KMS-11 (cell line): ENCODE measurements at regions not wholly inside any gene's neighbourhood (a gene's known extent, or its start where the extent isn't known, plus 50 kb on each side); places are given as distances from the start of the nearest gene placed in this dataset.
"Not testable (repeated sequence)": the region's sequence is repeated elsewhere in the genome, so short reads cannot be mapped to it uniquely, and the experiment has no call there.

Experiments
- H2AFZ ChIP-seq: fragments of 200-600 bp; sonication (generic); 2 replicates; pipeline ENCODE4 v1.6.1; 2016; ENCODE audit warnings: antibody characterized with exemption, mixed run types, low read depth
- H3K27ac ChIP-seq: fragments of 200-600 bp; sonication (generic); 2 replicates; pipeline ENCODE4 v1.6.1; 2016; ENCODE audit warnings: mild to moderate bottlenecking, mixed run types
- H3K27me3 ChIP-seq: fragments of 200-600 bp; sonication (generic); 2 replicates; pipeline ENCODE4 v1.6.1; 2017; ENCODE audit warnings: mild to moderate bottlenecking, low read depth, mixed run types, moderate library complexity; ENCODE audit not compliant: insufficient read depth
- H3K36me3 ChIP-seq: fragments of 200-600 bp; sonication (generic); 2 replicates; pipeline ENCODE4 v1.6.1; 2017; ENCODE audit warnings: mild to moderate bottlenecking, mixed run types; ENCODE audit not compliant: insufficient read depth
- H3K4me1 ChIP-seq: fragments of 200-600 bp; sonication (generic); 2 replicates; pipeline ENCODE4 v1.6.1; 2016; ENCODE audit warnings: mild to moderate bottlenecking, low read depth, mixed run types; ENCODE audit not compliant: poor library complexity, severe bottlenecking
- H3K4me2 ChIP-seq: fragments of 200-600 bp; sonication (generic); 2 replicates; pipeline ENCODE4 v1.7.0; 2016; ENCODE audit warnings: mild to moderate bottlenecking, mixed run types
- H3K4me3 ChIP-seq: fragments of 200-600 bp; sonication (generic); IDR thresholded peaks from 2 replicates; pipeline ENCODE4 v1.6.1; 2017; ENCODE audit warnings: low read depth, low read length, mixed read lengths; ENCODE audit not compliant: insufficient read depth
- H3K79me2 ChIP-seq: fragments of 200-600 bp; sonication (generic); 2 replicates; pipeline ENCODE4 v1.6.1; 2016; ENCODE audit warnings: low read depth, mixed run types; ENCODE audit not compliant: insufficient read depth
- H3K9ac ChIP-seq: fragments of 200-600 bp; sonication (generic); 2 replicates; pipeline ENCODE4 v1.6.1; 2016; ENCODE audit warnings: mild to moderate bottlenecking, mixed run types
- H4K20me1 ChIP-seq: fragments of 200-600 bp; sonication (generic); 2 replicates; pipeline ENCODE4 v1.6.1; 2016; ENCODE audit warnings: mild to moderate bottlenecking, mixed run types; ENCODE audit not compliant: insufficient read depth
- TF ChIP-seq, protein P1 (sequence below): fragments of 200-600 bp; sonication (generic); conservative IDR thresholded peaks from 2 replicates; pipeline ENCODE4 v1.6.1; 2017; ENCODE audit warnings: low read depth, mild to moderate bottlenecking, antibody characterized with exemption, low read length, moderate library complexity, mixed read lengths

DNA sequence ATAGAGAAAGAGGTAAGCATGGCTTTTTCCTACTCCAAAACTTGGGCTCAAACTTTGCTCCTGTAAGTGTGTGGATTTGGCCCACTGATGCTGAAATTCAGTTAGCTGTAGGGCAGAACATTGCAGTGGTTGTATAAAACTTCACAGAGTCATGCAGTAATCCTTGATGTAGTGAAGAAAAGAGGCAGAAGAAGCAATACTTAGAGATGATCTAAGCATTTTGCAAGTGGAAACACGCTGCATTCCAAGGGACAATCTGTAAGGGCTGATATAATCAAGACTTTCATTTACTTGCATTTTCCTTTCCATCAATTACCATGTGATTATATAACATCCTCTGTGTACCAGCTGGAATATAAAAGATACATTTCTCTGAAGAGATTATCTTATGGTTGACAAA is 338.8 kb downstream of the DNAJB9 start:
- no peaks in the 10 kb centered on the region for H3K36me3 ChIP-seq
- H3K4me3 ChIP-seq: no peak overlapping the region
- H3K9ac ChIP-seq: no peak overlapping the region
- H2AFZ ChIP-seq: no peak overlapping the region
- H3K79me2 ChIP-seq: no peaks in the 10 kb centered on the region
- H4K20me1 ChIP-seq: no peaks in the 10 kb centered on the region
- H3K27ac ChIP-seq: no peak overlapping the region
- no peaks in the 10 kb centered on the region for H3K27me3 ChIP-seq
- TF ChIP-seq, protein P1, sequence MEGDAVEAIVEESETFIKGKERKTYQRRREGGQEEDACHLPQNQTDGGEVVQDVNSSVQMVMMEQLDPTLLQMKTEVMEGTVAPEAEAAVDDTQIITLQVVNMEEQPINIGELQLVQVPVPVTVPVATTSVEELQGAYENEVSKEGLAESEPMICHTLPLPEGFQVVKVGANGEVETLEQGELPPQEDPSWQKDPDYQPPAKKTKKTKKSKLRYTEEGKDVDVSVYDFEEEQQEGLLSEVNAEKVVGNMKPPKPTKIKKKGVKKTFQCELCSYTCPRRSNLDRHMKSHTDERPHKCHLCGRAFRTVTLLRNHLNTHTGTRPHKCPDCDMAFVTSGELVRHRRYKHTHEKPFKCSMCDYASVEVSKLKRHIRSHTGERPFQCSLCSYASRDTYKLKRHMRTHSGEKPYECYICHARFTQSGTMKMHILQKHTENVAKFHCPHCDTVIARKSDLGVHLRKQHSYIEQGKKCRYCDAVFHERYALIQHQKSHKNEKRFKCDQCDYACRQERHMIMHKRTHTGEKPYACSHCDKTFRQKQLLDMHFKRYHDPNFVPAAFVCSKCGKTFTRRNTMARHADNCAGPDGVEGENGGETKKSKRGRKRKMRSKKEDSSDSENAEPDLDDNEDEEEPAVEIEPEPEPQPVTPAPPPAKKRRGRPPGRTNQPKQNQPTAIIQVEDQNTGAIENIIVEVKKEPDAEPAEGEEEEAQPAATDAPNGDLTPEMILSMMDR: no peak
- no peak overlapping the region for H3K4me2 ChIP-seq
- H3K4me1 ChIP-seq: peaks cover 14% of the 10 kb centered on the region

DNA sequence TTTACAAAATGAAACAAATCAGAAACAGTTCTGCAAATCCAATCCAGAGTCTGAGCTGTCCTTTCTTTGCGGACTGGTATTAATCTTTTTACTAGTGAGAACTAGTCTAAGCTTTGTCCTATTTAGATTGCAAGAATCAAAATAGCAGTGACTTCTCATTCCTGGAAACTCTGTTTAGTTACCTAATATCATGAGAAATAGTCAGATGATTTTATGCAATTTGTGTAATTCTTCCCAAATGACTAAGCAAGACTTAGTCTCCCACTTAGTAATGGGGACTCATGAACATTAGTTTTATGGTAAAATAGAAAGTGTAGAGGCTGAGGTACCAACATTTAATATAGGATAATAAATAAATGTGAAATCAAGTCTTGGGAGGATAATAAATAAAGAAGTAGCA is 341.3 kb downstream of the DNAJB9 start:
- Histone ChIP-seq H3K36me3 (no peaks in the 10 kb centered on the region), H3K9ac (no peak overlapping the region), H3K4me2 (no peak overlapping the region), H3K27ac (no peak overlapping the region), H3K4me1 (peaks cover 14% of the 10 kb centered on the region), H2AFZ (no peak overlapping the region), H4K20me1 (no peaks in the 10 kb centered on the region), H3K27me3 (no peaks in the 10 kb centered on the region), H3K4me3 (no peak overlapping the region), H3K79me2 (no peaks in the 10 kb centered on the region)
- TF ChIP-seq, protein P1: no peak

GRCh38 chr7:108920490-108920889 is 350.8 kb downstream of the DNAJB9 start:
- Histone ChIP-seq H2AFZ (peak overlapping the region; percentile 8; the same call in 1 of the 2 replicates), H3K27ac (peak overlapping the region; percentile 50; the same call in 1 of the 2 replicates)

GRCh38 chr7:108943048-108943447 is 373.4 kb downstream of the DNAJB9 start:
- not testable (repeated sequence) for H3K4me3 ChIP-seq, H3K27ac ChIP-seq, H3K4me1 ChIP-seq, H2AFZ ChIP-seq, H4K20me1 ChIP-seq, H3K79me2 ChIP-seq, H3K4me2 ChIP-seq, H3K36me3 ChIP-seq, H3K27me3 ChIP-seq, H3K9ac ChIP-seq

More at GRCh38 chr7:108920490-108920889, 350.8 kb downstream of the DNAJB9 start:
- no peaks in the 10 kb centered on the region for H3K27me3 ChIP-seq
- no peaks in the 10 kb centered on the region for H3K79me2 ChIP-seq
- TF ChIP-seq, protein P1: no peak
- H3K4me1 ChIP-seq: peaks cover 15% of the 10 kb centered on the region
- H3K4me2 ChIP-seq: no peak overlapping the region; the same call in 1 of the 2 replicates
- no peaks in the 10 kb centered on the region for H4K20me1 ChIP-seq
- H3K4me3 ChIP-seq: no peak overlapping the region
- no peak overlapping the region for H3K9ac ChIP-seq
- no peaks in the 10 kb centered on the region for H3K36me3 ChIP-seq

- H3K4me1 ChIP-seq: no peaks in the 10 kb centered on the region
- no peaks in the 10 kb centered on the region for H3K79me2 ChIP-seq
- no peak overlapping the region for H3K9ac ChIP-seq
- no peaks in the 10 kb centered on the region for H3K27me3 ChIP-seq
- TF ChIP-seq, protein P1: no peak
- no peak overlapping the region for H3K4me3 ChIP-seq
- no peak overlapping the region for H2AFZ ChIP-seq
- no peak overlapping the region for H3K4me2 ChIP-seq
- no peak overlapping the region for H3K27ac ChIP-seq
- no peaks in the 10 kb centered on the region for H3K36me3 ChIP-seq
- H4K20me1 ChIP-seq: no peaks in the 10 kb centered on the region
Observed at GRCh38 chr7:108947526-108947925, 377.9 kb downstream of the DNAJB9 start.
